ENCODE measurements at regions not wholly inside any gene's neighbourhood (a gene's known extent, or its start where the extent isn't known, plus 50 kb on each side); places are given as distances from the start of the nearest gene placed in this dataset.

- TF ChIP-seq, protein P1, sequence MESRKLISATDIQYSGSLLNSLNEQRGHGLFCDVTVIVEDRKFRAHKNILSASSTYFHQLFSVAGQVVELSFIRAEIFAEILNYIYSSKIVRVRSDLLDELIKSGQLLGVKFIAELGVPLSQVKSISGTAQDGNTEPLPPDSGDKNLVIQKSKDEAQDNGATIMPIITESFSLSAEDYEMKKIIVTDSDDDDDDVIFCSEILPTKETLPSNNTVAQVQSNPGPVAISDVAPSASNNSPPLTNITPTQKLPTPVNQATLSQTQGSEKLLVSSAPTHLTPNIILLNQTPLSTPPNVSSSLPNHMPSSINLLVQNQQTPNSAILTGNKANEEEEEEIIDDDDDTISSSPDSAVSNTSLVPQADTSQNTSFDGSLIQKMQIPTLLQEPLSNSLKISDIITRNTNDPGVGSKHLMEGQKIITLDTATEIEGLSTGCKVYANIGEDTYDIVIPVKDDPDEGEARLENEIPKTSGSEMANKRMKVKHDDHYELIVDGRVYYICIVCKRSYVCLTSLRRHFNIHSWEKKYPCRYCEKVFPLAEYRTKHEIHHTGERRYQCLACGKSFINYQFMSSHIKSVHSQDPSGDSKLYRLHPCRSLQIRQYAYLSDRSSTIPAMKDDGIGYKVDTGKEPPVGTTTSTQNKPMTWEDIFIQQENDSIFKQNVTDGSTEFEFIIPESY (IDR thresholded peaks at IDR 0.05): no peak
- TF ChIP-seq BACH1 (IDR thresholded peaks at IDR 0.05; ENCODE audit: borderline replicate concordance) (no peak), SMARCA5 (IDR thresholded peaks at IDR 0.05) (no peak), CBFB (IDR thresholded peaks at IDR 0.05; ENCODE audit: low read depth) (no peak), E4F1 (IDR thresholded peaks at IDR 0.05; ENCODE audit: borderline replicate concordance, partially characterized antibody) (no peak), WRNIP1 (IDR thresholded peaks at IDR 0.05; ENCODE audit: borderline replicate concordance, low read depth, low read length) (no peak), ZNF622 (IDR thresholded peaks at IDR 0.05) (no peak), NFXL1 (IDR thresholded peaks at IDR 0.05; ENCODE audit: borderline replicate concordance) (no peak)
Observed at GRCh38 chr5:92863666-92864065, 717.4 kb downstream of the NR2F1-AS1 start (continued).

GRCh38 chr5:92861531-92862285, 719.3 kb downstream of the NR2F1-AS1 start:
- intact Hi-C loops (cut with micrococcal nuclease; ENCODE audit: unreplicated experiment) (no loop called here), in situ Hi-C loops (cut with MboI) (no loop called here)
- Histone ChIP-seq H3K36me3 (ENCODE audit: control insufficient read depth in 2 of 2, insufficient read depth in 2 of 2, low read length in 1 of 2) (no peaks in the 10 kb centered on the region), H3K27ac (ENCODE audit: control insufficient read depth, insufficient read depth) (no peak overlapping the region), H3K9me3 (replicated peaks; ENCODE audit: control insufficient read depth, insufficient read depth, low read length) (no peaks in the 10 kb centered on the region), H3K4me2 (ENCODE audit: control insufficient read depth, insufficient read depth) (no peak overlapping the region), H4K20me1 (ENCODE audit: control insufficient read depth, insufficient read depth) (no peaks in the 10 kb centered on the region), H3K9ac (ENCODE audit: control insufficient read depth, insufficient read depth, low read length) (no peak overlapping the region), H3K4me3 (no peak overlapping the region), H2AFZ (ENCODE audit: control insufficient read depth, low read depth, low read length) (no peak overlapping the region), H3K4me1 (ENCODE audit: control insufficient read depth, insufficient read depth, low read length) (no peaks in the 10 kb centered on the region), H3K79me2 (ENCODE audit: control insufficient read depth, insufficient read depth, low read length) (no peaks in the 10 kb centered on the region), H3K27me3 (replicated peaks in 1 of 2; ENCODE audit: control insufficient read depth in 2 of 2, insufficient read depth in 2 of 2, low read length in 1 of 2) (no peaks in the 10 kb centered on the region)
- DNase-seq (ENCODE audit: low read depth, low spot score) (no peak), FAIRE-seq (no peak), ATAC-seq (no peak)
- CTCF ChIA-PET: no interaction called here
- POLR2A ChIA-PET: no interaction called here
- SMC1A ChIA-PET (ENCODE audit: uncharacterized antibody, unreplicated experiment): no interaction called here
- no peak for TF ChIP-seq TCF7 (IDR thresholded peaks at IDR 0.05; ENCODE audit: borderline replicate concordance)
- no peak for TF ChIP-seq RB1 (IDR thresholded peaks at IDR 0.05; ENCODE audit: borderline replicate concordance)
- no peak for TF ChIP-seq NRF1 (conservative IDR thresholded peaks at IDR 0.05; ENCODE audit: low read depth, low read length)
- no TSS peak for BruUV-seq (replicated peaks)
- WGBS (ENCODE audit: insufficient coverage, insufficient replicate concordance, low lambda C conversion rate, missing lambda C conversion rate): 4% methylated on average over 3 of the region's 3 CpGs
- RAD21 ChIA-PET (ENCODE audit: unreplicated experiment): no interaction called here

Measured in GM12878 (cell line).